Astrocyte of the spinal cord (primary cell): ENCODE measurements at regions not wholly inside any gene's neighbourhood (a gene's known extent, or its start where the extent isn't known, plus 50 kb on each side); places are given as distances from the start of the nearest gene placed in this dataset.

Experiments
- DNase-seq: peaks from one replicate; pipeline ENCODE4 v3.0.0; 2011; ENCODE audit warnings: low read depth, low spot score
- H3K4me3 ChIP-seq: 2 replicates; pipeline ENCODE4 v1.5.1; 2011; ENCODE audit warnings: low read depth, mild to moderate bottlenecking, low read length, moderate library complexity
- in situ Hi-C: cut with HindIII; loops from 2 replicates; pipeline ENCODE4 v1.10.0; 2017; ENCODE audit warnings: low sequenced_read_pairs
- TF ChIP-seq, protein P1 (sequence below): IDR thresholded peaks from 2 replicates; pipeline ENCODE4 v1.5.1; 2012; ENCODE audit warnings: low read depth, mild to moderate bottlenecking, low read length, inconsistent platforms

DNA sequence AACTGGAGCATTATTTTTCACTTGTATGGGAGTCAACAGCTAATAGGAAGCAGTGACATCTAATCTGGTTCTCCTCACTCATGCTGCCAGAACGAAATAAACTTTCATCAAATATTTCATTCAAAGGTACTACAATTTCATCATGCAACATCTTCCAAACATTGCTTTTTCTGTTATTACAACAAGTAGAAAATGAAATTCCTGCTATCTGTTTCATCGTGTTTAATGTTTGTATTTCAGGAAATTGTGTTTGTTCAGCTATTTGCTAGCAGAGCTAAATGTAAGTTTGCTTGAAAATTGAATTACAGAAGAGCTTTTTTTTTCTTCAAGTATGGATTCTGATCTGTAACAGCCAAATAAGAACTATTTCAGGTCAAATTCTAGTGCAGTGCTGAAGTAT lies 90.1 kb downstream of the SLITRK6 start:
- in situ Hi-C loops, result no loop called here
- TF ChIP-seq, protein P1, sequence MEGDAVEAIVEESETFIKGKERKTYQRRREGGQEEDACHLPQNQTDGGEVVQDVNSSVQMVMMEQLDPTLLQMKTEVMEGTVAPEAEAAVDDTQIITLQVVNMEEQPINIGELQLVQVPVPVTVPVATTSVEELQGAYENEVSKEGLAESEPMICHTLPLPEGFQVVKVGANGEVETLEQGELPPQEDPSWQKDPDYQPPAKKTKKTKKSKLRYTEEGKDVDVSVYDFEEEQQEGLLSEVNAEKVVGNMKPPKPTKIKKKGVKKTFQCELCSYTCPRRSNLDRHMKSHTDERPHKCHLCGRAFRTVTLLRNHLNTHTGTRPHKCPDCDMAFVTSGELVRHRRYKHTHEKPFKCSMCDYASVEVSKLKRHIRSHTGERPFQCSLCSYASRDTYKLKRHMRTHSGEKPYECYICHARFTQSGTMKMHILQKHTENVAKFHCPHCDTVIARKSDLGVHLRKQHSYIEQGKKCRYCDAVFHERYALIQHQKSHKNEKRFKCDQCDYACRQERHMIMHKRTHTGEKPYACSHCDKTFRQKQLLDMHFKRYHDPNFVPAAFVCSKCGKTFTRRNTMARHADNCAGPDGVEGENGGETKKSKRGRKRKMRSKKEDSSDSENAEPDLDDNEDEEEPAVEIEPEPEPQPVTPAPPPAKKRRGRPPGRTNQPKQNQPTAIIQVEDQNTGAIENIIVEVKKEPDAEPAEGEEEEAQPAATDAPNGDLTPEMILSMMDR, result no peak
- DNase-seq, result no peak
- no peak overlapping the region for H3K4me3 ChIP-seq

GRCh38 chr13:85700906-85701305 lies 98.3 kb downstream of the SLITRK6 start:
- TF ChIP-seq, protein P1, result no peak
- no peak overlapping the region for H3K4me3 ChIP-seq
- peak; percentile 10 for DNase-seq
- in situ Hi-C loops, result no loop called here

GRCh38 chr13:85698256-85698655 lies 101.0 kb downstream of the SLITRK6 start:
- in situ Hi-C loops, result no loop called here
- DNase-seq, result peak; percentile 15
- H3K4me3 ChIP-seq, result no peak overlapping the region
- TF ChIP-seq, protein P1, result no peak

DNA sequence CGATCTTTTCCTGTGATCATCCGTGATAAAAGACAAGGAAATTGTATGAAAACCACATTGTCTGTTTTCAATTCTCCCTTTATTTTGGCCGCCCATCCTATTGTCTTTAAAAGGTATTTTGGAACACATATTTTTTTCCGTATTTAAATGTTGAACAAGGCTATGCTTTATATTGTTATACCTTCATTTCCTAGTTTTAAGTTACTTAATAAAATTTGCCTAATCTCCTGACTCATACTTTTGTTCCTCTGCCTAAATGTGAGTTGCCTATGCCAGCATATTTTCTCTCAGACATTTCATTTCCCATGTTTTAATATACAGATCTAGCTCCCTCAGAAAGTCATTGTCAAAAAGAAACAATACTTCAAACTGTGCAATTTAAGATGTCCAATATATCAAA lies 104.2 kb downstream of the SLITRK6 start:
- TF ChIP-seq, protein P1, result no peak
- no peak for DNase-seq
- no peak overlapping the region for H3K4me3 ChIP-seq
- in situ Hi-C loops, result no loop called here

GRCh38 chr13:85693889-85694511 lies 105.2 kb downstream of the SLITRK6 start:
- TF ChIP-seq, protein P1, result no peak
- no peak for DNase-seq
- in situ Hi-C loops, result no loop called here
- H3K4me3 ChIP-seq, result no peak overlapping the region

DNA sequence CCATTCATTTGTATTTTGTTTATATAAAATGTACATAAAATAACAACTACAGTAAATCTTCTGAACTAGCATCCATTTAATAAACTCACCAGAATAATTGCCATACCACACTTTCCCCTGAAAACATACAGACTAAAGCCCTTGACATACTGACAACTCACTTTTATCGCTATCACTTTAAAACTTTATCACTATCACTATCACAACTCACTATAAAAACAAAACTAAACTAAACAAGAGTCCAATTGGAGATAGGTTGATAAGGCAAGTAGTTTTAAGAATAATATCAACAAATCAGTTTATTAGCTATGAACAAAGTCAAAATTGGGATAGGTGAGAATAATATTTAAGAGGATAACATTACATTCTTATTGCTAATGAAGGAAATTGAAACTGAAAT lies 108.9 kb downstream of the SLITRK6 start:
- in situ Hi-C loops, result no loop called here
- TF ChIP-seq, protein P1, result no peak
- no peak overlapping the region for H3K4me3 ChIP-seq

More for the DNA sequence above, 108.9 kb downstream of the SLITRK6 start:
- no peak for DNase-seq
